GM21528 (cell line): ENCODE measurements at regions not wholly inside any gene's neighbourhood (a gene's known extent, or its start where the extent isn't known, plus 50 kb on each side); places are given as distances from the start of the nearest gene placed in this dataset.

Experiments used
- ATAC-seq: cut with Tn5 transposase; IDR thresholded peaks from one replicate; pipeline ENCODE4 v1.9.1; 2021; ENCODE audit warnings: mild to moderate bottlenecking, moderate library complexity; ENCODE audit not compliant: unreplicated experiment, low FRiP score

GRCh38 chr2:129229196-129229595 lies 750.3 kb upstream of the RAB6C start:
- ATAC-seq, result no peak

GRCh38 chr2:129229830-129230441 lies 749.5 kb upstream of the RAB6C start:
- ATAC-seq, result no peak

DNA sequence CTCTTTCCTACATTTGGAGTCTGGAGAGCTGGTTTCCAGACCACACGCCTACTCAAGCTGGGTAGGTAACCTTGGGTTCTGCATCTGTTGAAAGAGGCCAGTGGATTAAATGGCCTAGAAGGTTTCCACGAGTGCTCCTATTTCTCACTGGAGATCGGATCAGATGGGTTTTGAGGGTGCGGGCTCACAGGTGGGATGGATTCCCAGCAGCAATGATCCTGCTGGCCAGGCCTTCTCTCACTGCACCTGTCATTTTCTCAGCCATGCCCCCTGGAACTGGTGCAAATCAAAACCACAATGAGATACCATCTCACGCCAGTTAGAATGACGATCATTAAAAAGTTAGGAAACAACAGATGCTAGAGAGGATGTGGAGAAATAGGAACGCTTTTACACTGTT lies 747.5 kb upstream of the RAB6C start:
- ATAC-seq, result no peak

- no peak for ATAC-seq
Measured at GRCh38 chr2:129233166-129233565, 746.3 kb upstream of the RAB6C start.

DNA sequence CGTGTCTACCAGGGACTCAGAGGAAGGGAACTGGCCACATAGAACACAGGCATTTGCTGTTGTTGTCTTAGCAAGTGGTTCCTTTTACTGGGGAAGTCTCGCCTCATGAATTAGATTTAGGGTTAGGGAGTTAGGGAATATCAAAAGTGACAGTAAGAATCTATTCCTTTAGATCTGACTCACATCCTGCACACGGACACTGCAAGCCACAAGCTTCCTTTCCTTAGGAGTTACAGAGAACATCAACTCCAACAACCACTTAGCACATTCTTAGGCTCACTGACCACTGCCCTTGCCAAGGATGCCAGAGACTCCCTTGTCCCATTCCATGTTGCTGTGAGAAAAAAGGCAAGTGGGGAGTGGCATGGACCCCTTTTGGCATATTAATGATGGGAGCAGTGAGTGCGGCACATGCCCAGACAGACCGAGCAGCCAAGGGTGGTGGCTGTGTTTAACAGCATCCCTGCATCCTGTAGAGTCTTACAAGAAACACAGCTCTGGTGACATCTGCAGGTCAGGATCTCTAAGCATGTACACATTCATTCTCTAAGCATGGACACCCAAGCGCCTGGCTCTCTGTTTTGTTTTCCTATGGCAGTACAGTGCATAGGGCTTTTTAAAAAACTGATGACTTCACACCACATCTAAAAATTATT lies 745.6 kb upstream of the RAB6C start:
- ATAC-seq, result no peak

DNA sequence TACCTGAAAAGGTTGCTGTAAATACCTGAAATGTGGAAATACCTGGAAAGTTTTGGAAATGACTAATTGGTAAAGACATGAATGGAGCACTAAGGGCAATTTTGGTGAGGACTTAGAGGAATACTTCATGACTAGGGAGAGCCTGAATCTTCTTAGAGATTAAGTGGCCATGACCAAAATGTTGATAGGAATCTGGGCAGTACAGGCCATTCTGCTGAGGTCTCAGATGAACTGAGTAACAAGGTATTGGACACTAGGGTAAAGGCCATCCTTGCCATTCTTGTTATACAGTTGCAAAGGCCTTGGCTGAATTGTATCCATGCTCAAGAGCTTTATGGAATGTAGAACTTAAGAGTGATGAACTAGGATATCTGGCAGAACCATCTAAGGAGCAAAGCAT lies 742.9 kb upstream of the RAB6C start:
- no peak for ATAC-seq

DNA sequence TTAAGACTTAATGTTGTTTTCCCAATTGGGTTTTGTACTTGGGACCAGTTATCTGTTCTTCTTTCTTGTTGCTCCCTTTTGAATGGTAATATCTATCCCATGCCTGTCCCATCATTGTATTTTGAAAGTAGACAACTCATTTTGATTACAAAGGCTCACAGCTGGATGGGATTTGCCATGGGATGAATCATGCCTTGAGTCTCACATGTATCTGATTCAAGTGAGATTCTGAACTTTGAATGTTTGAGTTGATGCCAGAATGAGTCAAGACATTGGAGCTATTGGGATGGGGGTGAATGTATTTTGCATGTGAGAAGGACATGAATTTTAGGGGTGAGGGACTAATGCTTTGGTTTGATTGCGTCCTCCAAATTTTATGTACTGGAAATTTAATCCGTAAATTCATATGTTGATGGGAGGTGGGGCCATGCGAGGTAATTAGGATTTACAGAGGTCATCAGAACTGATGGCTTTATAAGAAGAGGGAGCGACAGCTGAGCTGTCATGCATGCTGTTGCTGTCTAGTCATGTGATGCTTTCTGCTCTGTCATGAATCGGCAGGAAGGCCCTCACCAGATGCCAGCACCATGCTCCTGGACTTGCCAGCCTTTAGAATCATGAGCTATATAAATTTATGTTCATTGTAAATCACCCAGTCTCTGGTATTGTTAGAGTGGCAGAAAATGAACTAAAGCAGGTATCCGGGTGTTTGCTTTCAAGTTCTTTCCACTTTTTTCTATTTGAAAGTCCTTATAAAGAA lies 741.3 kb upstream of the RAB6C start:
- no peak for ATAC-seq

DNA sequence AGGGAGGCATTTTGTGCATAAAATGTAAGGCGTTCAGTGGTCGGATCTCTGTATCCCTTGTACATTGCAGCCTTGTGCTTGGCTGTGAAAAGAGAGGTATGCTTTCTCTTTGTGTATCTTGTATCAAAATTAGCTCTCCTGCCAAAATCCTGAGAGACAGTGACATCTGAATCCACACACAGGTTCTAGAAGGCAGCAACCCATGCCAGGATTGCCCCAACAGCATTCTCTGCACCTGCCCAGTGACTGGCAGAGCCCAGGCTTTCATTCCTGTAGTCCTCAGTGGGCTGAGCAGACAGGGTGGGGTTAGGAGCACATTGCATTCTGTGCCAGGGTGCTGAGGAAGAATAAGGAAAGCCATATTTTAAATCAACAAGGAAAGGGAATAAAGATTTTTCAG lies 740.3 kb upstream of the RAB6C start:
- ATAC-seq, result no peak

DNA sequence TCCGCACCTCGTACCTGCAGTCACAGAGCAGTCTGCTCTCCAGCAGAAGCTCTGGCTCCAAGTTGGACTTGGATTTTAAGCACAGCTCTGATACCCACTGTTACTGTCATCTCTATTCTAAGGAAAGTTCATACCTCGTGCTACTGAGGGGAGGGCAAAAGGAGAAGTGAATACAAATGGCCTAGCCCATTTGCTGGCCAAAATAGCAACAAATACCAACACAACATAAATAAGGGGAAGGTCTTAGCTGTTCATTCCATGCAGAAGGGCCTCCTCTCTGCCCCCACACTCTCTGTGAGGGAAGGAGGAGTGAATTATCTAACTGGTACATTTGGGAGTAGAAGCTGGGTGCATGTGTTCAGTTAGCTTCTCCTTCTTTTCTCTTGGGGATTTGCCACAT lies 739.4 kb upstream of the RAB6C start:
- no peak for ATAC-seq

GRCh38 chr2:129242269-129242668 lies 737.2 kb upstream of the RAB6C start:
- ATAC-seq, result no peak

DNA sequence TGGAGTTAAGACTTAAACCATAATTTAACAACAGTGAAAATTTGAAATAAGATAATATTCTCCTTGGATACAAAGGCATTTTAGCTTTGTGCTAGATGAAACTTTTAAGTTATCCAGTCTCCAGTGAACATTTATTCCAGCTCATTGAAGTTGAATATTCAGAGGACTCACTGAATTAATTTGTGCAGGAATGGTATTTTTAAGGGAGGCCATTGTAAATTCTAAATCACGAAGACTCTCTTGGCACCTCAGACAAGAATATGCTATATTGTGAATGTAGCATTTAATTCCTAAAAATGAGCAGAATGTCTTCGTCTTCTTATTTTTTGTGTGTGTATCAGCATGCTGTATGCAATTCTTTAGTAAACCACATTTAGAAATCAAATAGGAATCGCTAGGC lies 731.7 kb upstream of the RAB6C start:
- no peak for ATAC-seq

DNA sequence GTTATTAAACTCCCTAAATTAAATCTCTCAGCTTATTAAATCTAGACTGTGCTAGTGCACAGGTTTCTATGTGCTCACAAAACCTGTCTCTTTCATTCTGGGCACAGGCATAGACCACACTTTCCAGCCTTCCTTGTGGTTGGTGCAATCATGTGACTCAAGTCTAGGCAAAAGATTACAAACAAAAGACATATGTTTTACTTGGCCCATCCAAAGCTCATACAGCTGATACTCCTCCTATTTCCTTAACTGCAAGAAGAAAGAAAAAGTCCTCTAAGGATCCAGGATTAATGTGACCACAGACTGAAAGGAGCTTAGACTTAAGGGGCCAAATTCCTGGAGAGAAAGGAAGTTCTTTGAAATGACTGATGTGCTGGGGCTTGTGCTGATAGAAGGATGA lies 731.3 kb upstream of the RAB6C start:
- no peak for ATAC-seq

DNA sequence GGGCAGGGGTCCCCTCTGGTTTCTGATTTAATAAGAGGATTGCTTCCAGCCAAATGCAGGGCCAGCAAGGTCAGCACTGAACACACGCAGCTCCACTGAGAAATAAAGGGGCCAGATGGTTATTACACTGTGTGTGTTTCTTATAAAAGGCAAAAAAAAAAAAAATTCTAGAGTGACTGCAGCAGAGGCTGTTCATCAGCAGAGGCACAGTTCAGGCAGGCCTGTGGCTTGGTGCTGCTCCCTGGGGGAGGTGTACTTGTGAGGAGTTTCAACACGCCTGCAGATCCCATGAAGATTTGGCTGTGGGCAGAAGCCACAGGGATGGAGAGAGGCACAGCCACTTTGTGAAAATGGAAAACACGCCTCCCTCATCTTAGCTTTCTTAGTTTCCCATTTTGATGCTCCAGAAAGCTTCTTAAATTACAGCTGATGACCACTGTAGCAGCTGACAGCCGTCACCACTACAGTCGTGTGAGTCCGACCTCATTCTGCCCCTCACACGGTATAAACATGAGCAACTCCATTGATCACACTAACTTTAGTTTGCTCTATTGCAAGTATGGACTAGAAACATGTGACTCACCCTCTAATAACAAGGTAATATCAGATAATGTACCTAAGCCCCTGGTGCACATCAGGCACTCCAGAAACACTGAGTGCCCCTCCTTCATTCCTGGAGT lies 726.5 kb upstream of the RAB6C start:
- ATAC-seq, result no peak

DNA sequence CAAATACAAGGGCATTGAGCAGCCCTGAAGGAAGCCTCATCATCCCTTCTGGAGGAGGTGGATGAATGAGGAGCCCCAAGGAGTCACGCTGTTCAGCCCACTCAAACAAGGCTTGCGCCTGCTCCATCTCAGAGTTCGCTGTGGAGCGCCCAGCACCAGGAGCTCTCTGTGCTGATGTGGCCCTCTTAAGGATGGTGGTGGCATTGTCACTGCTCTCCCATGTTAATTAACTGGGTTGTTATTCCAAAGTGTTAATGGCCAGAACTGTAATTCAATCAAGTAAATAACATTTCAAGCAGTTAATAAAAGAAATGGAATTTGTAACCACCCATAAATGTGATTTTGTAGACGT lies 726.0 kb upstream of the RAB6C start:
- no peak for ATAC-seq

- ATAC-seq, result no peak
Measured at GRCh38 chr2:129254718-129255117, 724.7 kb upstream of the RAB6C start.

- no peak for ATAC-seq
Measured at GRCh38 chr2:129255610-129256313, 723.7 kb upstream of the RAB6C start.

DNA sequence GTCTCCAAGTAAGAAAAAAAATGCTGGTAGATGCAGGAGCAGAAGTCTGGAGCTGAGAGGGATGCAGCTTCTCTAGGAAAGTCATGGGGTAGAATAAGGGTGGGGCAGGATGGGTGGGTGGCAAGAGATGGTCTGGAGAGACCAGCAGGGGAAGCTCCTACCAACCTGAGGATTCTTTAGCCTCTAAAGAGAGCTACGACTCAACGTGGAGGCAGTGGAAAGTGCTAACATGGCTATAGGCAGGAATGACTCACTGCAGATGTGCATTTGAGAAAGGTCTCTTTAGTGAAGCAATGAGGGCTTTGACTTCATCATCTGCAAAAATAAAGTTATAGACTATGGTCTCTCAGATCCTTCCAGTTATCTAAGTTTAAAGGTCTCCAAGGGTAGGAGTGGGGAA lies 722.8 kb upstream of the RAB6C start:
- no peak for ATAC-seq

GRCh38 chr2:129262934-129263333 lies 716.5 kb upstream of the RAB6C start:
- no peak for ATAC-seq

GRCh38 chr2:129263939-129264338 lies 715.5 kb upstream of the RAB6C start:
- ATAC-seq, result no peak

GRCh38 chr2:129267559-129267958 lies 711.9 kb upstream of the RAB6C start:
- ATAC-seq, result no peak
